CD4-positive, alpha-beta T cell treated with Interleukin-6 for 4 hours (primary cell): ENCODE measurements at regions not wholly inside any gene's neighbourhood (a gene's known extent, or its start where the extent isn't known, plus 50 kb on each side); places are given as distances from the start of the nearest gene placed in this dataset.
"Not testable (repeated sequence)": the region's sequence is repeated elsewhere in the genome, so short reads cannot be mapped to it uniquely, and the experiment has no call there.

Source experiments
- DNase-seq: peaks from one replicate; pipeline ENCODE4 v3.0.0-alpha.2; 2020; ENCODE audit warnings: mixed read lengths

GRCh38 chr6:134632982-134633940 lies 315.3 kb upstream of the SGK1 start:
- peak; percentile 57 for DNase-seq

GRCh38 chr6:134632024-134632423 lies 314.1 kb upstream of the SGK1 start:
- DNase-seq = no peak

GRCh38 chr6:134631398-134631924 lies 313.5 kb upstream of the SGK1 start:
- DNase-seq = no peak

- no peak for DNase-seq
Measured at GRCh38 chr6:134630508-134631121, 312.7 kb upstream of the SGK1 start.

- DNase-seq = no peak
Measured at GRCh38 chr6:134628154-134628553, 310.2 kb upstream of the SGK1 start.

GRCh38 chr6:134627707-134628106 lies 309.8 kb upstream of the SGK1 start:
- no peak for DNase-seq

GRCh38 chr6:134626589-134626988 lies 308.7 kb upstream of the SGK1 start:
- no peak for DNase-seq

- DNase-seq = no peak
Measured at GRCh38 chr6:134626086-134626485, 308.2 kb upstream of the SGK1 start.

GRCh38 chr6:134624781-134625180 lies 306.9 kb upstream of the SGK1 start:
- DNase-seq = no peak

- no peak for DNase-seq
Measured at GRCh38 chr6:134623401-134623800, 305.5 kb upstream of the SGK1 start.

GRCh38 chr6:134622382-134623173 lies 304.7 kb upstream of the SGK1 start:
- DNase-seq = no peak

GRCh38 chr6:134621858-134622257 lies 303.9 kb upstream of the SGK1 start:
- DNase-seq = no peak

- no peak for DNase-seq
Measured at GRCh38 chr6:134619789-134620188, 301.9 kb upstream of the SGK1 start.

GRCh38 chr6:134619077-134619476 lies 301.2 kb upstream of the SGK1 start:
- DNase-seq = no peak

- no peak for DNase-seq
Measured at GRCh38 chr6:134614606-134615485, 296.9 kb upstream of the SGK1 start.

- not testable (repeated sequence) for DNase-seq
Measured at GRCh38 chr6:134612128-134612527, 294.2 kb upstream of the SGK1 start.

GRCh38 chr6:134610411-134610810 lies 292.5 kb upstream of the SGK1 start:
- no peak for DNase-seq

GRCh38 chr6:134609716-134610261 lies 291.9 kb upstream of the SGK1 start:
- no peak for DNase-seq

- DNase-seq = no peak
Measured at GRCh38 chr6:134607411-134607810, 289.5 kb upstream of the SGK1 start.

- DNase-seq = no peak
Measured at GRCh38 chr6:134605034-134605433, 287.1 kb upstream of the SGK1 start.

GRCh38 chr6:134604014-134604676 lies 286.2 kb upstream of the SGK1 start:
- DNase-seq = no peak
